Panc1 (cell line): ENCODE measurements at regions not wholly inside any gene's neighbourhood (a gene's known extent, or its start where the extent isn't known, plus 50 kb on each side); places are given as distances from the start of the nearest gene placed in this dataset.

Experiments
- ATAC-seq: fragments of 200-7000 bp; cut with Tn5 transposase; 2 replicates; pipeline ENCODE4 v1.9.1; 2020; ENCODE audit warnings: mild to moderate bottlenecking, moderate library complexity
- BruUV-seq: library from RNA; stranded (reverse); fragments of 400-500 nt; replicated peaks from 2 replicates; lab custom pipeline; 2021; lab: Mats Ljungman, UMichigan
- CTCF ChIA-PET: fragments of 300-600 bp; sonication (Branson Sonifier 250); formaldehyde crosslinking; loops from one replicate; lab custom pipeline; 2022; ENCODE audit warnings: antibody characterized with exemption; lab: Charles Lee
- POLR2A ChIA-PET: fragments of 300-600 bp; sonication (Branson Sonifier 250); formaldehyde crosslinking; loops from one replicate; lab custom pipeline; 2022; ENCODE audit warnings: antibody characterized with exemption; lab: Charles Lee
- DNase-seq: peaks from one replicate; pipeline ENCODE4 v3.0.0-alpha.2; 2010; ENCODE audit warnings: low read depth, low spot score
- H3K27ac ChIP-seq: 2 replicates; pipeline ENCODE4 v1.5.1; 2011; ENCODE audit warnings: mild to moderate bottlenecking, low read length, inconsistent platforms
- H3K27me3 ChIP-seq: fragments of 200-500 bp; sonication (Bioruptor generic); 2 replicates; pipeline ENCODE4 v1.6.0; 2014; ENCODE audit warnings: low read length, inconsistent platforms; ENCODE audit not compliant: control insufficient read depth, insufficient read depth
- H3K36me3 ChIP-seq: fragments of 200-500 bp; sonication (Bioruptor generic); 2 replicates; pipeline ENCODE4 v1.5.1; 2014; ENCODE audit warnings: inconsistent platforms, mild to moderate bottlenecking, low read length, moderate library complexity; ENCODE audit not compliant: control insufficient read depth, insufficient read depth
- H3K4me1 ChIP-seq: 2 replicates; pipeline ENCODE4 v1.5.1; 2011; ENCODE audit warnings: inconsistent platforms, mild to moderate bottlenecking, low read length, moderate library complexity; ENCODE audit not compliant: control insufficient read depth, insufficient read depth
- H3K4me3 ChIP-seq, 2 experiments: 2 replicates each; pipeline ENCODE4 v1.5.1; 2011 to 2012; ENCODE audit warnings: low read depth in 2 of 2, low read length in 2 of 2, mild to moderate bottlenecking in 2 of 2, inconsistent platforms in 1 of 2, moderate library complexity in 1 of 2
- H3K9me3 ChIP-seq: fragments of 200-500 bp; sonication (Bioruptor generic); 2 replicates; pipeline ENCODE4 v1.5.1; 2014; ENCODE audit warnings: low read depth, mild to moderate bottlenecking, inconsistent platforms, low read length, moderate library complexity; ENCODE audit not compliant: control insufficient read depth, insufficient read depth
- POLR2AphosphoS5 ChIP-seq: IDR thresholded peaks from 2 replicates; pipeline ENCODE4 v1.6.1; 2012; ENCODE audit warnings: mild to moderate bottlenecking, low read depth, low read length, moderate library complexity
- REST ChIP-seq, 2 experiments: IDR thresholded peaks; 2 replicates each; pipeline ENCODE4 v1.6.1; 2011 to 2012; ENCODE audit warnings: low read depth in 2 of 2, control low read depth in 1 of 2, low read length in 1 of 2, mild to moderate bottlenecking in 1 of 2, moderate library complexity in 1 of 2; ENCODE audit not compliant: insufficient read depth in 1 of 2
- SIN3A ChIP-seq: IDR thresholded peaks from 2 replicates; pipeline ENCODE4 v1.6.1; 2012; ENCODE audit warnings: low read depth, mild to moderate bottlenecking, low read length, moderate library complexity, borderline replicate concordance; ENCODE audit not compliant: insufficient read depth
- TCF7L2 ChIP-seq: IDR thresholded peaks from 2 replicates; pipeline ENCODE4 v1.6.1; 2011; ENCODE audit warnings: mild to moderate bottlenecking, low read depth, low read length, inconsistent platforms
- in situ Hi-C: cut with HindIII; loops from 2 replicates; pipeline ENCODE4 v1.10.0; 2016; ENCODE audit warnings: low sequenced_read_pairs, low pct_unique_long_range_greater_than_20kb
- intact Hi-C: fragments of 100-400 bp; cut with micrococcal nuclease; formaldehyde crosslinking; loops from one replicate; pipeline ENCODE4 v1.10.0; 2022; ENCODE audit not compliant: unreplicated experiment
- TF ChIP-seq, protein P1 (sequence below): fragments of 450-650 bp; IDR thresholded peaks from 2 replicates; pipeline ENCODE4 v1.5.1; 2017; ENCODE audit warnings: mild to moderate bottlenecking

DNA sequence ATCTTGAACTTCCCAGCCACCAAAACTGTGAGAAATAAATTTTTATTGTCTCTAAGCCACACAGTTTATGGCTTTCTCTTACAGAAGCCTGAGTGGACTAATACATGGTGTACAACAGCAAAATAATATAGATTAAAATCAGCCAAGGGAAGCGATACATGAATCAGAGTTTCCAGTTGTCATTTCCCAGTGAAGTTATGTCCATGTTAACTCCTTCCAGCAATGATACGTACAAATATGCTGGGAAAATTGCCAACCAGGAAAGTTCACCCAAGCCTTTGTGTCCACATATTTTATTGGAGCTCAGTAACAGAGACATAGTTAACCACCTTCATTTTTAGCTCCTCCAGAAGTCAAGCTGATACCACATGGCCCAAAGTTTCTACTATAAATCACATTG, 280.9 kb upstream of the KCNMB2 start:
- H3K4me1 ChIP-seq, result no peaks in the 10 kb centered on the region
- in situ Hi-C loops (no loop called here), intact Hi-C loops (no loop called here)
- no peaks in the 10 kb centered on the region for H3K36me3 ChIP-seq
- no peak overlapping the region for H3K27ac ChIP-seq
- TF ChIP-seq SIN3A (no peak), POLR2AphosphoS5 (no peak), TCF7L2 (no peak), REST (IDR thresholded peaks at IDR 0.05; ENCODE audit: insufficient read depth in 1 of 2, low read depth in 2 of 2, low read length in 1 of 2) (no peak)
- TF ChIP-seq, protein P1, sequence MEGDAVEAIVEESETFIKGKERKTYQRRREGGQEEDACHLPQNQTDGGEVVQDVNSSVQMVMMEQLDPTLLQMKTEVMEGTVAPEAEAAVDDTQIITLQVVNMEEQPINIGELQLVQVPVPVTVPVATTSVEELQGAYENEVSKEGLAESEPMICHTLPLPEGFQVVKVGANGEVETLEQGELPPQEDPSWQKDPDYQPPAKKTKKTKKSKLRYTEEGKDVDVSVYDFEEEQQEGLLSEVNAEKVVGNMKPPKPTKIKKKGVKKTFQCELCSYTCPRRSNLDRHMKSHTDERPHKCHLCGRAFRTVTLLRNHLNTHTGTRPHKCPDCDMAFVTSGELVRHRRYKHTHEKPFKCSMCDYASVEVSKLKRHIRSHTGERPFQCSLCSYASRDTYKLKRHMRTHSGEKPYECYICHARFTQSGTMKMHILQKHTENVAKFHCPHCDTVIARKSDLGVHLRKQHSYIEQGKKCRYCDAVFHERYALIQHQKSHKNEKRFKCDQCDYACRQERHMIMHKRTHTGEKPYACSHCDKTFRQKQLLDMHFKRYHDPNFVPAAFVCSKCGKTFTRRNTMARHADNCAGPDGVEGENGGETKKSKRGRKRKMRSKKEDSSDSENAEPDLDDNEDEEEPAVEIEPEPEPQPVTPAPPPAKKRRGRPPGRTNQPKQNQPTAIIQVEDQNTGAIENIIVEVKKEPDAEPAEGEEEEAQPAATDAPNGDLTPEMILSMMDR, result no peak
- ChIA-PET CTCF (no interaction called here), POLR2A (no interaction called here)
- H3K9me3 ChIP-seq, result no peaks in the 10 kb centered on the region; the same call in 1 of the 2 replicates
- BruUV-seq, result no TSS peak
- no peak overlapping the region for H3K4me3 ChIP-seq
- H3K27me3 ChIP-seq, result no peaks in the 10 kb centered on the region
- ATAC-seq (no peak), DNase-seq (no peak)

DNA sequence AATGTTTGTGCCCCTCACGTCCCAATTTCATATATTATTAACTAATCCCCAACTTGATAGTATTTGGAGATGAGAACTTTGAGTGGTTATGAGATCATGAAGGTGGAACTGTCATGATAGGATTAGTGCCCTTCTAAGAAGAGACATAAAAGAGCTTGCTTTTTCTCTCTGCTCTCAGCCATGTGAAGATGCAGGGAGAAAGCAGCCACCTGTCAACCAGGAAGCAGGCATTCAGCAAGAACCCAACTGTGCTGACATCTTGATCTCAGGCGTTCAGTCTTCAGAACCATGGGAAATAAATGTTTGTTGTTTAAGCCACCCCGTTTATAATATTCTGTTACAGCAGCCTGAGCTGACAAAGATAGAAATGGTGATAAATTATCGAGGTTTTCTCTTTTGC, 278.7 kb upstream of the KCNMB2 start:
- TF ChIP-seq TCF7L2 (no peak), POLR2AphosphoS5 (no peak), REST (IDR thresholded peaks at IDR 0.05; ENCODE audit: insufficient read depth in 1 of 2, low read depth in 2 of 2, low read length in 1 of 2) (no peak), SIN3A (no peak)
- TF ChIP-seq, protein P1, result no peak
- Histone ChIP-seq H3K4me3 (no peak overlapping the region), H3K27ac (no peak overlapping the region), H3K4me1 (no peaks in the 10 kb centered on the region), H3K36me3 (no peaks in the 10 kb centered on the region), H3K9me3 (no peaks in the 10 kb centered on the region), H3K27me3 (no peaks in the 10 kb centered on the region)
- in situ Hi-C loops, result no loop called here
- DNase-seq, result no peak
- CTCF ChIA-PET, result no interaction called here
- BruUV-seq, result no TSS peak
- no peak for ATAC-seq
- POLR2A ChIA-PET, result no interaction called here
- intact Hi-C loops, result no loop called here
